ENCODE measurements at regions not wholly inside any gene's neighbourhood (a gene's known extent, or its start where the extent isn't known, plus 50 kb on each side); places are given as distances from the start of the nearest gene placed in this dataset.
"Not testable (repeated sequence)": the region's sequence is repeated elsewhere in the genome, so short reads cannot be mapped to it uniquely, and the experiment has no call there.

GRCh38 chr13:44044547-44045179 lies 165.0 kb downstream of the LACC1 start:
- H3K9me3 ChIP-seq (replicated peaks): no peaks in the 10 kb centered on the region
- H3K27me3 ChIP-seq (replicated peaks): 0 out of 2 replicates have a peak, but pooled peaks cover 2% of the 10 kb centered on the region
- no peaks in the 10 kb centered on the region for H3K36me3 ChIP-seq
- peaks cover 3% of the 10 kb centered on the region for H3K4me1 ChIP-seq (replicated peaks)
- no peak overlapping the region for H3K27ac ChIP-seq
- peak in 1 of 2 experiments; percentile 21 for DNase-seq (ENCODE audit: low read depth in 1 of 2, low spot score in 2 of 2)
- no peak overlapping the region for H3K4me3 ChIP-seq

- H3K36me3 ChIP-seq: no peaks in the 10 kb centered on the region
- no peaks in the 10 kb centered on the region for H3K27me3 ChIP-seq (replicated peaks)
- H3K27ac ChIP-seq: no peak overlapping the region
- no peak for DNase-seq (ENCODE audit: low read depth in 1 of 2, low spot score in 2 of 2)
- H3K4me1 ChIP-seq (replicated peaks): peaks cover 3% of the 10 kb centered on the region
- H3K9me3 ChIP-seq (replicated peaks): no peaks in the 10 kb centered on the region
- H3K4me3 ChIP-seq: no peak overlapping the region
These were observed 165.5 kb downstream of the LACC1 start for GRCh38 chr13:44045180-44045562.

- no peak for DNase-seq (ENCODE audit: low read depth in 1 of 2, low spot score in 2 of 2)
- Histone ChIP-seq H3K27me3 (replicated peaks) (no peaks in the 10 kb centered on the region), H3K4me1 (replicated peaks) (peaks cover 9% of the 10 kb centered on the region), H3K27ac (no peak overlapping the region), H3K9me3 (replicated peaks) (no peaks in the 10 kb centered on the region), H3K36me3 (no peaks in the 10 kb centered on the region), H3K4me3 (no peak overlapping the region)
These were observed 166.7 kb downstream of the LACC1 start for GRCh38 chr13:44046428-44046827.

GRCh38 chr13:44048326-44048725 lies 168.6 kb downstream of the LACC1 start:
- no peaks in the 10 kb centered on the region for H3K9me3 ChIP-seq (replicated peaks)

GRCh38 chr13:44049081-44049945 lies 169.6 kb downstream of the LACC1 start:
- Histone ChIP-seq H3K27ac (no peak overlapping the region), H3K27me3 (replicated peaks) (no peaks in the 10 kb centered on the region), H3K36me3 (no peaks in the 10 kb centered on the region), H3K4me3 (no peak overlapping the region), H3K9me3 (replicated peaks) (no peaks in the 10 kb centered on the region), H3K4me1 (replicated peaks) (peaks cover 9% of the 10 kb centered on the region)
- no peak for DNase-seq (ENCODE audit: low read depth in 1 of 2, low spot score in 2 of 2)

More at GRCh38 chr13:44048326-44048725, 168.6 kb downstream of the LACC1 start:
- Histone ChIP-seq H3K27ac (no peak overlapping the region), H3K4me1 (replicated peaks) (peaks cover 9% of the 10 kb centered on the region), H3K27me3 (replicated peaks) (no peaks in the 10 kb centered on the region), H3K36me3 (no peaks in the 10 kb centered on the region), H3K4me3 (no peak overlapping the region)
- no peak for DNase-seq (ENCODE audit: low read depth in 1 of 2, low spot score in 2 of 2)

- Histone ChIP-seq H3K9me3 (replicated peaks) (no peaks in the 10 kb centered on the region), H3K4me1 (replicated peaks) (peaks cover 8% of the 10 kb centered on the region), H3K27me3 (replicated peaks) (no peaks in the 10 kb centered on the region), H3K27ac (no peak overlapping the region), H3K4me3 (no peak overlapping the region), H3K36me3 (no peaks in the 10 kb centered on the region)
- no peak for DNase-seq (ENCODE audit: low read depth in 1 of 2, low spot score in 2 of 2)
These were observed 170.9 kb downstream of the LACC1 start for GRCh38 chr13:44050450-44051063.

GRCh38 chr13:44051405-44051804 lies 171.7 kb downstream of the LACC1 start:
- H3K4me1 ChIP-seq (replicated peaks): peaks cover 9% of the 10 kb centered on the region
- H3K9me3 ChIP-seq (replicated peaks): no peaks in the 10 kb centered on the region
- H3K4me3 ChIP-seq: no peak overlapping the region
- H3K27ac ChIP-seq: no peak overlapping the region
- no peaks in the 10 kb centered on the region for H3K36me3 ChIP-seq
- H3K27me3 ChIP-seq (replicated peaks): no peaks in the 10 kb centered on the region
- no peak for DNase-seq (ENCODE audit: low read depth in 1 of 2, low spot score in 2 of 2)

- H3K36me3 ChIP-seq: no peaks in the 10 kb centered on the region
- no peaks in the 10 kb centered on the region for H3K9me3 ChIP-seq (replicated peaks)
- H3K4me3 ChIP-seq: no peak overlapping the region
- DNase-seq (ENCODE audit: low read depth in 1 of 2, low spot score in 2 of 2): no peak
- no peaks in the 10 kb centered on the region for H3K27me3 ChIP-seq (replicated peaks)
- peaks cover 9% of the 10 kb centered on the region for H3K4me1 ChIP-seq (replicated peaks)
- no peak overlapping the region for H3K27ac ChIP-seq
These were observed 172.4 kb downstream of the LACC1 start for GRCh38 chr13:44051918-44052675.

- Histone ChIP-seq H3K4me3 (no peak overlapping the region), H3K4me1 (replicated peaks) (peaks cover 9% of the 10 kb centered on the region), H3K27me3 (replicated peaks) (no peaks in the 10 kb centered on the region), H3K9me3 (replicated peaks) (no peaks in the 10 kb centered on the region), H3K36me3 (no peaks in the 10 kb centered on the region), H3K27ac (no peak overlapping the region)
- no peak for DNase-seq (ENCODE audit: low read depth in 1 of 2, low spot score in 2 of 2)
These were observed 173.1 kb downstream of the LACC1 start for GRCh38 chr13:44052780-44053184.

- Histone ChIP-seq H3K27me3 (replicated peaks) (no peaks in the 10 kb centered on the region), H3K9me3 (replicated peaks) (no peaks in the 10 kb centered on the region), H3K4me3 (no peak overlapping the region), H3K36me3 (no peaks in the 10 kb centered on the region), H3K4me1 (replicated peaks) (peaks cover 9% of the 10 kb centered on the region), H3K27ac (no peak overlapping the region)
- no peak for DNase-seq (ENCODE audit: low read depth in 1 of 2, low spot score in 2 of 2)
These were observed 173.5 kb downstream of the LACC1 start for GRCh38 chr13:44053208-44053607.

- Histone ChIP-seq H3K27me3 (replicated peaks) (no peaks in the 10 kb centered on the region), H3K9me3 (replicated peaks) (no peaks in the 10 kb centered on the region), H3K36me3 (no peaks in the 10 kb centered on the region), H3K27ac (no peak overlapping the region), H3K4me3 (no peak overlapping the region), H3K4me1 (replicated peaks) (peaks cover 9% of the 10 kb centered on the region)
- no peak for DNase-seq (ENCODE audit: low read depth in 1 of 2, low spot score in 2 of 2)
These were observed 174.8 kb downstream of the LACC1 start for GRCh38 chr13:44054525-44054924.

GRCh38 chr13:44055681-44056080 lies 176.0 kb downstream of the LACC1 start:
- H3K27me3 ChIP-seq (replicated peaks); H3K27ac ChIP-seq; H3K4me1 ChIP-seq (replicated peaks); H3K9me3 ChIP-seq (replicated peaks); H3K36me3 ChIP-seq; H3K4me3 ChIP-seq; DNase-seq (ENCODE audit: low read depth in 1 of 2, low spot score in 2 of 2): not testable (repeated sequence)

- Histone ChIP-seq H3K27me3 (replicated peaks) (no peaks in the 10 kb centered on the region), H3K36me3 (no peaks in the 10 kb centered on the region), H3K4me3 (no peak overlapping the region), H3K4me1 (replicated peaks) (peaks cover 4% of the 10 kb centered on the region; the same call in 1 of the 2 replicates), H3K27ac (no peak overlapping the region), H3K9me3 (replicated peaks) (no peaks in the 10 kb centered on the region; the same call in 1 of the 2 replicates)
- no peak for DNase-seq (ENCODE audit: low read depth in 1 of 2, low spot score in 2 of 2)
These were observed 178.4 kb downstream of the LACC1 start for GRCh38 chr13:44058067-44058466.

Measured in SJSA1 (cell line).